ENCODE measurements at regions not wholly inside any gene's neighbourhood (a gene's known extent, or its start where the extent isn't known, plus 50 kb on each side); places are given as distances from the start of the nearest gene placed in this dataset.

- TF ChIP-seq JUND (IDR thresholded peaks at IDR 0.05) (no peak), ZBTB33 (IDR thresholded peaks at IDR 0.05; ENCODE audit: extremely low read depth, insufficient replicate concordance, low read length) (no peak), ELF1 (IDR thresholded peaks at IDR 0.05; ENCODE audit: borderline replicate concordance, low read depth) (no peak), FOSL1 (IDR thresholded peaks at IDR 0.05; ENCODE audit: low read depth) (no peak), YY1 (IDR thresholded peaks at IDR 0.05; ENCODE audit: extremely low read depth, insufficient replicate concordance, low read depth, low read length) (no peak), EZH2phosphoT487 (IDR thresholded peaks at IDR 0.05; ENCODE audit: borderline replicate concordance) (no peak), SP1 (IDR thresholded peaks at IDR 0.05; ENCODE audit: low read depth) (no peak)
These were observed 266.3 kb downstream of the RFPL4B start (continued) for GRCh38 chr6:112613410-112613809.

- peaks cover 3% of the 10 kb centered on the region; the same call in 1 of the 2 replicates for H3K9me2 ChIP-seq (ENCODE audit: insufficient read depth)
- RAD21 ChIA-PET (ENCODE audit: low non-redundant PET in 1 of 2, low total read pairs in 2 of 2, uncharacterized antibody in 2 of 2, unreplicated experiment in 2 of 2), result no interaction called here
- H3K27ac ChIP-seq (ENCODE audit: low read depth, low read length), result no peak overlapping the region
- intact Hi-C loops (cut with micrococcal nuclease), result no loop called here
- CTCF ChIA-PET, result no interaction called here
- no peaks in the 10 kb centered on the region for H4K20me1 ChIP-seq (ENCODE audit: insufficient read depth)
- no peak overlapping the region for H3K4me3 ChIP-seq (replicated peaks in 1 of 2; ENCODE audit: low read depth in 1 of 2, low read length in 2 of 2)
- H3K4me2 ChIP-seq (ENCODE audit: low read length), result no peak overlapping the region
- no TSS peak for BruUV-seq (replicated peaks)
- POLR2A ChIA-PET, result no interaction called here
- H3K9ac ChIP-seq (ENCODE audit: low read length), result no peak overlapping the region
- peak; percentile 21 for DNase-seq (ENCODE audit: low read depth, low spot score)
- H3K36me3 ChIP-seq (ENCODE audit: control insufficient read depth in 1 of 2, insufficient read depth in 2 of 2, low read length in 2 of 2), result no peaks in the 10 kb centered on the region
- H3K9me3 ChIP-seq (ENCODE audit: control insufficient read depth in 1 of 2, insufficient read depth in 1 of 2, low read depth in 1 of 2, low read length in 2 of 2), result no peaks in the 10 kb centered on the region
- H3K79me2 ChIP-seq (ENCODE audit: insufficient read depth, low read length), result no peaks in the 10 kb centered on the region
- H3K27me3 ChIP-seq (ENCODE audit: insufficient read depth, low read length), result no peaks in the 10 kb centered on the region
- no peak overlapping the region for H2AFZ ChIP-seq (ENCODE audit: low read depth, low read length, poor library complexity, severe bottlenecking)
- peak; percentile 76 for ATAC-seq
- no peaks in the 10 kb centered on the region for H3K4me1 ChIP-seq (ENCODE audit: control insufficient read depth in 1 of 2, insufficient read depth in 2 of 2, low read length in 2 of 2)
- TF ChIP-seq EZH2phosphoT487 (IDR thresholded peaks at IDR 0.05; ENCODE audit: borderline replicate concordance) (no peak), CBX3 (IDR thresholded peaks at IDR 0.05; ENCODE audit: low read depth) (no peak), POLR2AphosphoS5 (IDR thresholded peaks at IDR 0.05; ENCODE audit: low read depth, low read length) (no peak), ZFX (IDR thresholded peaks at IDR 0.05) (no peak), JUND (IDR thresholded peaks at IDR 0.05) (no peak), SIN3A (IDR thresholded peaks at IDR 0.05; ENCODE audit: low read depth) (no peak), MAX (IDR thresholded peaks at IDR 0.05) (peak; percentile 27; the same call in 1 of the 2 replicates), EZH2 (IDR thresholded peaks at IDR 0.05) (no peak), CTCF (IDR thresholded peaks at IDR 0.05 in 2 of 3, conservative IDR thresholded peaks at IDR 0.05 in 1 of 3; ENCODE audit: borderline replicate concordance in 1 of 3, insufficient read depth in 1 of 3, low read depth in 2 of 3, low read length in 2 of 3) (peak; percentile 24 to 48 (median 26); a peak in 4 of 6 replicates), ELF1 (IDR thresholded peaks at IDR 0.05; ENCODE audit: borderline replicate concordance, low read depth) (no peak), ATF3 (IDR thresholded peaks at IDR 0.05) (no peak), YY1 (IDR thresholded peaks at IDR 0.05; ENCODE audit: extremely low read depth, insufficient replicate concordance, low read depth, low read length) (no peak), REST (IDR thresholded peaks at IDR 0.05; ENCODE audit: low read depth) (no peak), RAD21 (IDR thresholded peaks at IDR 0.05; ENCODE audit: low read depth) (peak; percentile 60), TCF7L2 (IDR thresholded peaks at IDR 0.05; ENCODE audit: borderline replicate concordance, extremely low read depth, insufficient read depth, insufficient read length) (no peak)
These were observed 271.7 kb downstream of the RFPL4B start for GRCh38 chr6:112618849-112619248.
